ENCODE measurements at regions not wholly inside any gene's neighbourhood (a gene's known extent, or its start where the extent isn't known, plus 50 kb on each side); places are given as distances from the start of the nearest gene placed in this dataset.

DNA sequence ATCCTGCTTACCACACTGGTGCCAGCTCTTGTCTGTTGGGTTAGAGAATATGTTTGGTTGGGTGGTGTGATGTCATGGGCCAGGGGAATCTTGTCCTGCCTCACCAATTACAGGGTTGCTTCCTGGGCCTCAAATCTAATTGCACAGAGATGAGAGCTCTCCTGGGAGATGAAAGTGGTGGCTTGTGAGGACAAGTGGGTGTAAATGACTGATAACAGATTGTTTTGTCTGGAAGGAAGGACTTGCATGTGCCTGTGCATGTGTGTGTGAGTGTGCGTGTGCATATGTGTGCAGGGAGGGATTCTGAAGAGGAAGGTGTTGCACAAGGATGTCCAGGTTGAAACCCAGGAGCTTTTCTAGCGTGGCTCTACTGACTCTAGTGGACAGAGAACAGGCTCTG lies 271.9 kb downstream of the LOXHD1 start:
- H3K4ac ChIP-seq (replicated peaks; ENCODE audit: insufficient read length, low read depth, low read length), result no peak overlapping the region
- H2BK20ac ChIP-seq (ENCODE audit: low read length), result no peak overlapping the region
- H3K27ac ChIP-seq (ENCODE audit: low read depth, low read length), result no peak overlapping the region
- no peak overlapping the region for H3K9ac ChIP-seq (replicated peaks in 1 of 4; ENCODE audit: extremely low read depth in 1 of 4, low read depth in 3 of 4, low read length in 3 of 4)
- no peaks in the 10 kb centered on the region for H3K9me3 ChIP-seq (ENCODE audit: insufficient read depth in 2 of 2, low read depth in 1 of 2, low read length in 1 of 2)
- H4K20me1 ChIP-seq (replicated peaks in 1 of 2; ENCODE audit: control insufficient read depth in 1 of 2, insufficient read depth in 2 of 2, low read length in 2 of 2), result no peaks in the 10 kb centered on the region
- no peak overlapping the region for H4K8ac ChIP-seq (ENCODE audit: extremely low read depth, insufficient read depth, low read length)
- POLR2A ChIA-PET (ENCODE audit: partially characterized antibody), result interaction anchor here (1.4 kb wide), 1 partner anchor 12 kb away, joined by 4 read pairs; no protein-coding TSS in a partner anchor
- no peaks in the 10 kb centered on the region for H3K36me3 ChIP-seq (ENCODE audit: control insufficient read depth in 2 of 4, insufficient read depth in 4 of 4, low read length in 3 of 4)
- H3K4me2 ChIP-seq (ENCODE audit: insufficient read depth in 1 of 2, low read depth in 2 of 2, low read length in 2 of 2), result no peak overlapping the region
- H4K5ac ChIP-seq (ENCODE audit: insufficient read length, low read depth, low read length), result no peak overlapping the region
- H4K91ac ChIP-seq (replicated peaks; ENCODE audit: insufficient read length, low read length), result no peak overlapping the region
- FAIRE-seq (no peak), DNase-seq (ENCODE audit: low read depth in 1 of 2, low spot score in 2 of 2) (no peak)
- no peaks in the 10 kb centered on the region for H3K4me1 ChIP-seq (replicated peaks in 1 of 4; ENCODE audit: control insufficient read depth in 3 of 4, insufficient read depth in 4 of 4, low read length in 3 of 4)
- no peak overlapping the region for H3K18ac ChIP-seq (ENCODE audit: extremely low read depth, low read length)
- H3K23me2 ChIP-seq (ENCODE audit: low read depth, low read length), result peaks cover 2% of the 10 kb centered on the region; the same call in 1 of the 2 replicates
- no peak overlapping the region for H3K14ac ChIP-seq (ENCODE audit: insufficient read length)
- no peak overlapping the region for H3K56ac ChIP-seq (replicated peaks; ENCODE audit: insufficient read length, low read depth, low read length)
- no peak overlapping the region for H2AK5ac ChIP-seq (ENCODE audit: low read depth, low read length)
- no peak overlapping the region for H2AFZ ChIP-seq (ENCODE audit: low read length)
- no peak overlapping the region for H2BK12ac ChIP-seq (ENCODE audit: low read depth, low read length)
- 83% methylated on average over 2 of the region's 2 CpGs; no CpG with 5 or more reads in 1 of the 2 experiments for WGBS, 2 experiments (ENCODE audit: extremely low coverage in 1 of 2, insufficient coverage in 1 of 2, insufficient read length in 1 of 2, insufficient replicate concordance in 2 of 2, low coverage in 1 of 2, low lambda C conversion rate in 2 of 2, missing lambda C conversion rate in 1 of 2)
- no peak overlapping the region for H2BK15ac ChIP-seq (ENCODE audit: low read length)
- no peak overlapping the region for H2BK5ac ChIP-seq (ENCODE audit: low read depth, low read length)
- CTCF ChIA-PET (ENCODE audit: partially characterized antibody), result interaction anchor here (0.7 to 6.2 kb wide), 11 partner anchors 8 to 408 kb away, joined by 3 to 84 read pairs (median 4); no protein-coding TSS in a partner anchor
- no peak for TF ChIP-seq RXRA (IDR thresholded peaks at IDR 0.05; ENCODE audit: insufficient read depth, low read depth, low read length)
- TF ChIP-seq SP4 (IDR thresholded peaks at IDR 0.05; ENCODE audit: low read length), result no peak
- TF ChIP-seq TBP (IDR thresholded peaks at IDR 0.05; ENCODE audit: low read depth, low read length), result no peak
- no peak for TF ChIP-seq FOSL1 (IDR thresholded peaks at IDR 0.05; ENCODE audit: insufficient read depth, low read depth, low read length)
- no peak for TF ChIP-seq RNF2 (IDR thresholded peaks at IDR 0.05; ENCODE audit: borderline replicate concordance, low read depth, low read length, missing control alignments, poor library complexity, severe bottlenecking)
- no peak for TF ChIP-seq SAP30 (IDR thresholded peaks at IDR 0.05; ENCODE audit: insufficient read depth, insufficient replicate concordance, low read length)
- H3K27me3 ChIP-seq (replicated peaks in 1 of 4; ENCODE audit: control insufficient read depth in 3 of 4, extremely low read depth in 1 of 4, insufficient read depth in 3 of 4, low read length in 3 of 4), result no peaks in the 10 kb centered on the region
- H3K79me1 ChIP-seq (ENCODE audit: low read depth, low read length), result no peaks in the 10 kb centered on the region
- H3K23ac ChIP-seq (ENCODE audit: insufficient read length), result no peak overlapping the region
- H3K4me3 ChIP-seq (ENCODE audit: extremely low read depth in 1 of 4, insufficient read depth in 2 of 4, low read depth in 3 of 4, low read length in 4 of 4), result no peak overlapping the region
- no peaks in the 10 kb centered on the region for H3K79me2 ChIP-seq (ENCODE audit: control insufficient read depth in 1 of 2, insufficient read depth in 2 of 2, low read length in 2 of 2)
- no peak overlapping the region for H2BK120ac ChIP-seq (replicated peaks; ENCODE audit: low read depth, low read length)

Data from H1 (cell line).